Midbrain (tissue), 1 donor: ENCODE measurements at regions not wholly inside any gene's neighbourhood (a gene's known extent, or its start where the extent isn't known, plus 50 kb on each side); places are given as distances from the start of the nearest gene placed in this dataset.
"Not testable (repeated sequence)": the region's sequence is repeated elsewhere in the genome, so short reads cannot be mapped to it uniquely, and the experiment has no call there.

Experiments
- DNase-seq: peaks from one replicate; lab custom pipeline; 2025; lab: John Stamatoyannopoulos, UW

GRCh38 chr9:106757514-106757913, 105.5 kb upstream of the ZNF462 start:
- DNase-seq = no peak

DNA sequence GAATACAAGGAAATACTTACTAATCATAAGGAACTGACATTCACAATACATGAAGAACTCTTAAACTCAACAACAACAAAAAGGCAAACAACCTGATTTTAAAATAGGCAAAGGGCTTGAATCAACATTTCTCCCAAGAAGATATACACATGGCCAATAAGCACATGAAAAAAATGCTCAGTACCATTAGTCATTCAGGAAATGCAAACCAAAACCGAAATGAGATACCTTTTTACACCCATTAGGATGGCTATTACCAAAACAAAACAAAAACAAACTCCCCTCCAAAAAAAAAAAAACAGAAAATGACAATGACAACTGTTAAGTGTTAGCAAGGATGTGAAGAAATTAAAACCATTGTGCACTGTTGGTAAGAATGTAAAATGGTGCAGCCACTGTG, 104.1 kb upstream of the ZNF462 start:
- DNase-seq = no peak

DNA sequence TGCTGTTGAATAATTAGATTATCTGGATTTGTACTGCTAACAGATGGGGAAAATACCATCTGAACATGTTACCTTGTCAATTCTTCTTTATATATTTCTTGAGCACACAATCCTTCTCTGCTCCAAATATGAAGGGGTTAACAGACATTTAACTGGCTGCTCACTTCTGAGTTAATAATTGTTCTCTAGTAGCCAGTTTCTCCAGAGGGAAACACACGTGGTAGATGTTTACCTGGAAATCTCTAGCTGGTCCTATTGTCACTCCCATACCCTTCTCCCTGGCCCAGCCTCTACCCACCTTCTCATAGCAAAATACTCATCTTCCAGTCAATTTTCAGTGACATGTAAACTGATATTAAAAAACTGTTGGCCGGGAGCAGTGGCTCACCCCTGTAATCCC, 101.5 kb upstream of the ZNF462 start:
- no peak for DNase-seq

GRCh38 chr9:106766616-106767015, 96.3 kb upstream of the ZNF462 start:
- DNase-seq = no peak

DNA sequence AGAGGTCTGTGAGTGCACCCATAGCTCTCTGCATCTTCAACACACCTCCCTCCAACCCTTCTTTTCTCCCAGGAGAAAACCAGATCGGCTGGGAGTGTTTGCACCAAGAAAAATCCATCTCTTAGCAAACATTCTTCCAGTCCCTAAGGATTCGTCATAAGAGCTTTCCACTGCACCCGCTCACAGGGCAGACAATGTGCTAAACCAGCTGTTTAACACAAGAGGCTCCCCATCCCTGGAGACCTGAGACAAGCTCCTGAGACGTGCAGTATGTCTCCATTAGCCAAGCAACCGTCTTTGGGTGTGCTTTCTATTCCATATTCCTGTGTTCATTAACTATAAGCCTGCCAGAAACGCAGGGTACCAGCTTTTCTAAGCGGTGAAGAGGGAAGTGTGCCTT, 93.6 kb upstream of the ZNF462 start:
- DNase-seq = no peak

DNA sequence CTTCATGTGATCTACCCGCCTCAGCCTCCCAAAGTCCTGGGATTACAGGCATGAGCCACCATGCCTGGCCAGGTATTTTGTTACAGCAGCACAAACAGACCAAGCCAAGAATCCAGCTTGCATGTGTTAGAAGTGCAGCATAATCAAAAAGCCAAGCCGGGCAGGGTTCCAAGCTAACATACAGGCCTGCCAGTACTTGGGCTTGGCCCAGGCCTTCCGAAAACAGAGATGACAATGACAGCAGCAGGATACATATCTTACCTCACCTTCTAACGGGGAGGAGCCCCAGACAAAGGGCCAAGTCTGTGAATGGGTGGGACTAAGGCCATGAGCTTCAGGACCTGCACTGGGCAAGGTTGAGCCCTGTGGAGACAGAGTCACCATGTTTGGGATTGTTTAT, 91.4 kb upstream of the ZNF462 start:
- no peak for DNase-seq

DNA sequence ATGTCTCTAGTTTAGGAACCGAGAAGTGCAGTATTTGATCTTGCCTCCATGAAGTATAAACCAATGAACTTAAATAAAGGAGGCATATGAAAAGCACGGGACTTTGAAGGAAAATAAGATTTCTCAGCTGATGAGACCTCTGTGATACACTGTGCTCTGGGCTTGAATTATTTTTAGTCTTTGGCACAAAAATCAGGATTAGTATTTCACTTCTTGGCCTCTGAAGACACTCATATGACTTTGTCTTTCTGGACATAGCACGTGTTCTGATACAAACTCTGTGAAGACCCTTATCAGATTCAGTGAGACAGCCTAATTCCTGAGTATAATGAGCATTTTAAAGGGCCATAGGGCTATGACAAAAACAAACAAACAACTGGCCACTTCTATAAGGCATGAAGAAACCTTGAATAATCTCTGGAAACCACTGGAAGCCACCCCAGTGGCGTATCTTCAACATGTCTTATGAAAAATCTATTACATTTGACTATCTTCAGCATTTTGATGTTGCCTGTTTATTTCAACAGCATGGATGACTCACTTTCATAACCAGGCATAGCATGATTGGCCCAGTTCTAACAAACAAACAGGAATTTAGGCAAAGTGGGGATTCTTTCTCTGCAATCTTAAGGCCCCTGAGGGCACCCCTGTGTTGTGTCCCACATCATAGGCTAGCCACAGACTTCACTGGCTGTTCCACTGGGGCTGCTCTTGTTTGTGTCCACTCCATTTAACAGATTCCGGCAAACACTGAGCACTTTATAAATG, 90.3 kb upstream of the ZNF462 start:
- no peak for DNase-seq

- no peak for DNase-seq
These were observed 89.2 kb upstream of the ZNF462 start for GRCh38 chr9:106773750-106774149.

GRCh38 chr9:106775960-106776359, 87.0 kb upstream of the ZNF462 start:
- DNase-seq = no peak

GRCh38 chr9:106779796-106780195, 83.2 kb upstream of the ZNF462 start:
- no peak for DNase-seq

- no peak for DNase-seq
These were observed 79.8 kb upstream of the ZNF462 start for GRCh38 chr9:106783121-106783520.

DNA sequence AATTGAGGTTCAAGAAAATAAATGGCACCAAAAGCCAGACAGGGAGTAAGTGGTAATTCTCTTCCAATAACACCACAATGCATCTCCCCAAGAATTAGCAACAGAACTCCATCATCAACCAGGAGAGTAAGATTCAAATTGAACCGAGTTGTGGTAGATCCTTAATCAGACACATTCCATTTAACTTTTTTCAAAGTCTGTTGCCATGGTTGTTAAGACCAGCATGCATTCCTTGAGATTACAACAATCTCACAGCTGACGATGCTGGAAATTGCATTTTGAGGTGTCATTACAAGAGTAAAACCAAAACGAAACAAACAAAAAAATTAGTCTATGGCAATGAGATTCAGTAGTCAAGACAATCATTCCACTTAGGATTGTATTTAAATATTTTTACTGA, 78.9 kb upstream of the ZNF462 start:
- no peak for DNase-seq

DNA sequence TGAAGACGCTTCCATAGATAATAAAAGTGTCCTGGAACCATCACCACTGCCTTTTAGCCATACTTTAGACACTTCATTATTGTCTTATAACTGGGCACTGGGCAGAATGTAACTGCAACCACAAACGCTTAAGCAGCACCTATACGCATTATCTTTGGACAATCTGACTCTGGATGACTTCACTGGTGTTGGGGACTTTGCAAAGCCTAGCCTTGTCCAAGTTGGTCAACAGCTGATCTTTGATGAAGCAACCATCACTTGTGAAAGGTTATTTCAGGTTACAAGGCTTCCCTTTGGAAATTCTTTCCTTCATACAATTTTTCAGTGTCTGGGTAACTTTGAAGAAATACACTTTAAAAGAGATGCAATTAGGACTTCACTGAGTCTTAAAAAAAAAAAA, 77.8 kb upstream of the ZNF462 start:
- DNase-seq = no peak

GRCh38 chr9:106788021-106788420, 74.9 kb upstream of the ZNF462 start:
- DNase-seq = not testable (repeated sequence)

GRCh38 chr9:106795031-106795430, 67.9 kb upstream of the ZNF462 start:
- no peak for DNase-seq

DNA sequence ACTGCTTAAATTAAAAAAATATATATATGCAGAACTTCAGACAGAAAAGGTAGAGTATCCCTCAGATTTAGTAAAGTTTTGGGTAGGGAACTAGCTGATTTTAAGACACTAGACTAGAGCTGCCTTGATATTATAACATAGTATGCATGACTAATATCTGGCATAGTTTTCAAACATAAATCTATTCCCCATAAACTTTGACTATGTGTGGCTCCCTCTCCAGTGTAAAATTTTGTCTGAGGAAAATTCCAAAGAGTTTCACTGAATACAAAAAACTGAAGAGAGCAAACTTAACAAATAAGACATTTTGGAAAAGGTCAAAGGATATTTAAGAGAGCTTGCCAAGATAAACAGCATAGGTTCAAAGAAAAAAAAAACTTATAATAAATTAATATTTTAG, 66.2 kb upstream of the ZNF462 start:
- DNase-seq = no peak

- no peak for DNase-seq
These were observed 65.7 kb upstream of the ZNF462 start for GRCh38 chr9:106797299-106797698.

- no peak for DNase-seq
These were observed 64.8 kb upstream of the ZNF462 start for GRCh38 chr9:106798016-106798799.

- no peak for DNase-seq
These were observed 63.8 kb upstream of the ZNF462 start for GRCh38 chr9:106799152-106799551.

GRCh38 chr9:106800701-106801270, 62.2 kb upstream of the ZNF462 start:
- DNase-seq = no peak

GRCh38 chr9:106801816-106802215, 61.1 kb upstream of the ZNF462 start:
- no peak for DNase-seq
